ENCODE measurements at regions not wholly inside any gene's neighbourhood (a gene's known extent, or its start where the extent isn't known, plus 50 kb on each side); places are given as distances from the start of the nearest gene placed in this dataset.

DNA sequence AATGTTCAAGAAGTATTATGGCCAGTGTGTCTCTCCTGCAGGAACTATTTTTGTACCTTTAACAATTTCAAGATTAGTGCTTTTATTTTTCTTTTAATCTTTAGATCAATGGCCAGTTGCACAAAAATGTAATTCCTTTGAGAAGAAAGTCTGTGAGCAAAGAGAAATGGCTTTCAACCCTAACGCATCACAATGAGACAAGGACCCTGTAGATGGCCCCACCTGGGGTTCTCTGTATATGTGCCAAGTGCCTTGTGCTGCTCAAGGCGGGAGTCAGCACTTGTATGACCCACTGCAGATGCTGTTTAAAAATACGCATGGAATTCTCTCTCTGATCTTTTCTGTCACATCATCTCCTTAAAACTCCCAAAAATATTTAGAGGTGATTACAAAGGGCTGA is 453.4 kb downstream of the OCA2 start:
- Histone ChIP-seq H3K27me3 (no peaks in the 10 kb centered on the region), H3K9me3 (no peaks in the 10 kb centered on the region), H3K36me3 (no peaks in the 10 kb centered on the region), H3K27ac (no peak overlapping the region), H3K4me1 (no peaks in the 10 kb centered on the region), H3K4me3 (replicated peaks in 1 of 3) (no peak overlapping the region)
- intact Hi-C loops (cut with DNase I), result no loop called here
- TF ChIP-seq, protein P1, sequence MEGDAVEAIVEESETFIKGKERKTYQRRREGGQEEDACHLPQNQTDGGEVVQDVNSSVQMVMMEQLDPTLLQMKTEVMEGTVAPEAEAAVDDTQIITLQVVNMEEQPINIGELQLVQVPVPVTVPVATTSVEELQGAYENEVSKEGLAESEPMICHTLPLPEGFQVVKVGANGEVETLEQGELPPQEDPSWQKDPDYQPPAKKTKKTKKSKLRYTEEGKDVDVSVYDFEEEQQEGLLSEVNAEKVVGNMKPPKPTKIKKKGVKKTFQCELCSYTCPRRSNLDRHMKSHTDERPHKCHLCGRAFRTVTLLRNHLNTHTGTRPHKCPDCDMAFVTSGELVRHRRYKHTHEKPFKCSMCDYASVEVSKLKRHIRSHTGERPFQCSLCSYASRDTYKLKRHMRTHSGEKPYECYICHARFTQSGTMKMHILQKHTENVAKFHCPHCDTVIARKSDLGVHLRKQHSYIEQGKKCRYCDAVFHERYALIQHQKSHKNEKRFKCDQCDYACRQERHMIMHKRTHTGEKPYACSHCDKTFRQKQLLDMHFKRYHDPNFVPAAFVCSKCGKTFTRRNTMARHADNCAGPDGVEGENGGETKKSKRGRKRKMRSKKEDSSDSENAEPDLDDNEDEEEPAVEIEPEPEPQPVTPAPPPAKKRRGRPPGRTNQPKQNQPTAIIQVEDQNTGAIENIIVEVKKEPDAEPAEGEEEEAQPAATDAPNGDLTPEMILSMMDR (IDR thresholded peaks at IDR 0.05), result no peak
- TF ChIP-seq POLR2A (IDR thresholded peaks at IDR 0.05), result no peak
- 81 to 91% methylated on average over 3 of the region's 3 CpGs for WGBS, 2 donors
- DNase-seq, result no peak

GRCh38 chr15:27642981-27643380 is 456.1 kb downstream of the OCA2 start:
- intact Hi-C loops (cut with DNase I), result no loop called here
- no peak for TF ChIP-seq POLR2A (IDR thresholded peaks at IDR 0.05)
- TF ChIP-seq, protein P1 (IDR thresholded peaks at IDR 0.05), result no peak
- Histone ChIP-seq H3K27me3 (no peaks in the 10 kb centered on the region), H3K36me3 (no peaks in the 10 kb centered on the region), H3K9me3 (no peaks in the 10 kb centered on the region), H3K27ac (no peak overlapping the region), H3K4me3 (replicated peaks in 1 of 3) (no peak overlapping the region), H3K4me1 (no peaks in the 10 kb centered on the region)
- no peak for DNase-seq
- 77 to 83% methylated on average over 1 of the region's 1 CpG for WGBS, 2 donors

GRCh38 chr15:27639595-27639994 is 459.5 kb downstream of the OCA2 start:
- TF ChIP-seq POLR2A (IDR thresholded peaks at IDR 0.05), result no peak
- TF ChIP-seq, protein P1 (IDR thresholded peaks at IDR 0.05), result no peak
- intact Hi-C loops (cut with DNase I), result no loop called here
- no peaks in the 10 kb centered on the region for H3K36me3 ChIP-seq
- DNase-seq, result no peak
- H3K9me3 ChIP-seq, result no peaks in the 10 kb centered on the region
- no peaks in the 10 kb centered on the region for H3K4me1 ChIP-seq
- H3K27me3 ChIP-seq, result no peaks in the 10 kb centered on the region
- WGBS, 2 donors, result 90 to 93% methylated on average over 2 to 8 of the region's 9 CpGs
- no peak overlapping the region for H3K4me3 ChIP-seq (replicated peaks in 1 of 3)
- H3K27ac ChIP-seq, result no peak overlapping the region

DNA sequence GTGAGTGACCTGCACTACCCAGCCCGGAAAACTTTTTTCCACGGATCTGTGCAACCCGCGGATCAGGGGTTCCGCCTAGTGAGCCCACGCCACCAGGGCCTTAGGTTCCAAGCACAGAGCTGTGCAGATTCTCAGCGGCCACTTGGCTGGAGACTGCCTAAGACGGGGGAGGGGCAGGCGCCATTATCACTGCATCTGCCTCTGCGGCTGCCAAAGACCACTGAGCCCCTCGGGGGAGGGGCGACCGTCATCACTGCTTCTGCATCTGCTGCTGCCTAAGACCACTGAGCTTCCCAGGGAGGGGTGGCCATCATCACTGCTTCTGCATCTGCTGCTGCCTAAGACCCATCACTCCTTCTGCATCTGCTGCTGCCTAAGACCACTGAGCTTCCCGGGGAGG is 460.2 kb downstream of the OCA2 start:
- Histone ChIP-seq H3K4me1 (no peaks in the 10 kb centered on the region), H3K4me3 (replicated peaks in 1 of 3) (no peak overlapping the region), H3K27ac (no peak overlapping the region), H3K36me3 (no peaks in the 10 kb centered on the region), H3K27me3 (no peaks in the 10 kb centered on the region), H3K9me3 (no peaks in the 10 kb centered on the region)
- no peak for DNase-seq
- TF ChIP-seq, protein P1 (IDR thresholded peaks at IDR 0.05), result no peak
- no peak for TF ChIP-seq POLR2A (IDR thresholded peaks at IDR 0.05)
- WGBS, 2 donors, result 87 to 92% methylated on average over 11 to 13 of the region's 14 CpGs
- intact Hi-C loops (cut with DNase I), result no loop called here

DNA sequence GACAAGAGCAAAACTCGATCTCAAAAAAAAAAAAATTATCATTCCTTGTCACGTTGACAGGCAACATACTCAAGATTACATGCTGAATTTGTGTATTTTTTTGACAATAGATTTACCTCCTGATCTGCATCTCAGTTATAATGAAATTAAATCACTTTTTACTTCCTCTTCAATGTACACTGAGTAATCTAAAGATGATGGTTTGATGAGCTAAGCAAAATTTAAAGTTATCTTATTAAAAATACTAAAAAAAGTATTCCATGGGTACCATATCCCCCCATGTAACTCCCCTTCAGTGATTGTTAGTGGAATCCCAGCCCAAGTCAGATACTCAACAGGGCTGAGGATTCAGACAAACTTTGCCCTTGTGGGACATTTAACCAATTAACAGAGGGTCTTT is 463.2 kb downstream of the OCA2 start:
- intact Hi-C loops (cut with DNase I), result no loop called here
- TF ChIP-seq, protein P1 (IDR thresholded peaks at IDR 0.05), result no peak
- no peak for TF ChIP-seq POLR2A (IDR thresholded peaks at IDR 0.05)
- DNase-seq, result no peak
- 94 to 95% methylated on average over 2 of the region's 2 CpGs for WGBS, 2 donors
- Histone ChIP-seq H3K9me3 (no peaks in the 10 kb centered on the region), H3K36me3 (no peaks in the 10 kb centered on the region), H3K4me3 (replicated peaks in 1 of 3) (no peak overlapping the region), H3K4me1 (no peaks in the 10 kb centered on the region), H3K27ac (no peak overlapping the region), H3K27me3 (no peaks in the 10 kb centered on the region)

Data from thyroid gland (tissue), 4 donors.